MCF 10A (cell line): ENCODE measurements at regions not wholly inside any gene's neighbourhood (a gene's known extent, or its start where the extent isn't known, plus 50 kb on each side); places are given as distances from the start of the nearest gene placed in this dataset.
A peak's percentile ranks its signal among the peaks of the same experiment; 100 is the strongest.

Source experiments
- BruUV-seq: library from RNA; stranded (reverse); fragments of 400-500 nt; replicated peaks from 2 replicates; lab custom pipeline; 2021; lab: Mats Ljungman, UMichigan
- CTCF ChIA-PET: fragments of 300-600 bp; sonication (Branson Sonifier 250); formaldehyde crosslinking; extraction: SDS; loops from one replicate; lab custom pipeline; 2021; ENCODE audit warnings: antibody characterized with exemption, inconsistent platforms; lab: Yijun Ruan, JAX
- POLR2A ChIA-PET: fragments of 300-600, 350-650 bp; sonication (Branson Sonifier 250); formaldehyde crosslinking; extraction: SDS; loops from one replicate; lab custom pipeline; 2020; ENCODE audit warnings: antibody characterized with exemption, inconsistent platforms; lab: Yijun Ruan, JAX
- DNase-seq: peaks from one replicate; pipeline ENCODE4 v3.0.0-alpha.2; 2018; ENCODE audit not compliant: unreplicated experiment
- H3K27ac Mint-ChIP-seq: one replicate; pipeline ENCODE4 v1.8.0; 2022; ENCODE audit warnings: mild to moderate bottlenecking, low read depth, mixed read lengths; ENCODE audit not compliant: unreplicated experiment
- H3K27me3 Mint-ChIP-seq: one replicate; pipeline ENCODE4 v1.8.0; 2022; ENCODE audit warnings: mixed read lengths; ENCODE audit not compliant: insufficient read depth, unreplicated experiment
- H3K36me3 Mint-ChIP-seq: one replicate; pipeline ENCODE4 v1.8.0; 2022; ENCODE audit warnings: mild to moderate bottlenecking, moderate library complexity, mixed read lengths; ENCODE audit not compliant: insufficient read depth, unreplicated experiment
- H3K4me1 Mint-ChIP-seq: one replicate; pipeline ENCODE4 v1.8.0; 2022; ENCODE audit warnings: mixed read lengths; ENCODE audit not compliant: insufficient read depth, unreplicated experiment
- H3K4me3 Mint-ChIP-seq: one replicate; pipeline ENCODE4 v1.8.0; 2022; ENCODE audit warnings: mild to moderate bottlenecking, moderate library complexity, mixed read lengths; ENCODE audit not compliant: unreplicated experiment
- H3K9me3 Mint-ChIP-seq: one replicate; pipeline ENCODE4 v1.8.0; 2022; ENCODE audit warnings: mixed read lengths; ENCODE audit not compliant: unreplicated experiment
- CTCF ChIP-seq: fragments of 200-600 bp; IDR thresholded peaks from one replicate; pipeline ENCODE4 v1.8.0; 2022; ENCODE audit warnings: antibody characterized with exemption, mild to moderate bottlenecking; ENCODE audit not compliant: unreplicated experiment
- intact Hi-C: fragments of 100-400 bp; cut with micrococcal nuclease; formaldehyde crosslinking; loops from 2 replicates; pipeline ENCODE4 v1.14.1; 2022

- no peak for TF ChIP-seq CTCF
- no peaks in the 10 kb centered on the region for H3K9me3 Mint-ChIP-seq
- H3K27ac Mint-ChIP-seq = no peak overlapping the region
- H3K4me3 Mint-ChIP-seq = no peak overlapping the region
- H3K36me3 Mint-ChIP-seq = no peaks in the 10 kb centered on the region
- intact Hi-C loops = no loop called here
- ChIA-PET POLR2A (no interaction called here), CTCF (interaction anchor here (0.6 to 0.7 kb wide), 2 partner anchors 39 to 1392 kb away, joined by 3 read pairs; no protein-coding TSS in a partner anchor)
- BruUV-seq = no TSS peak
- DNase-seq = no peak
- no peaks in the 10 kb centered on the region for H3K27me3 Mint-ChIP-seq
- H3K4me1 Mint-ChIP-seq = peaks cover 6% of the 10 kb centered on the region
Observed at GRCh38 chr10:105742923-105743322, 1101.8 kb downstream of the SORCS3 start.

GRCh38 chr10:105742184-105742583 is 1101.1 kb downstream of the SORCS3 start:
- Mint-ChIP-seq H3K9me3 (no peaks in the 10 kb centered on the region), H3K27me3 (no peaks in the 10 kb centered on the region), H3K27ac (no peak overlapping the region), H3K36me3 (no peaks in the 10 kb centered on the region), H3K4me3 (no peak overlapping the region), H3K4me1 (peaks cover 6% of the 10 kb centered on the region)
- no peak for TF ChIP-seq CTCF
- ChIA-PET POLR2A (no interaction called here), CTCF (interaction anchor here (0.6 kb wide), 2 partner anchors 38 to 970 kb away, joined by 3 to 6 read pairs; no protein-coding TSS in a partner anchor)
- DNase-seq = peak; percentile 70
- no TSS peak for BruUV-seq
- intact Hi-C loops = no loop called here

GRCh38 chr10:105734479-105734878 is 1093.4 kb downstream of the SORCS3 start:
- Mint-ChIP-seq H3K4me3 (no peak overlapping the region), H3K4me1 (no peaks in the 10 kb centered on the region), H3K27ac (peak overlapping the region; percentile 46), H3K36me3 (no peaks in the 10 kb centered on the region), H3K9me3 (no peaks in the 10 kb centered on the region), H3K27me3 (no peaks in the 10 kb centered on the region)
- CTCF ChIA-PET = interaction anchor here (0.6 kb wide), 1 partner anchor 1363 kb away, joined by 5 read pairs; no protein-coding TSS in a partner anchor
- no peak for TF ChIP-seq CTCF
- BruUV-seq = no TSS peak
- intact Hi-C loops = no loop called here
- POLR2A ChIA-PET = interaction anchor here (0.7 kb wide), 1 partner anchor 611 kb away, joined by 3 read pairs; no protein-coding TSS in a partner anchor
- DNase-seq = no peak

- no peak for TF ChIP-seq CTCF
- CTCF ChIA-PET = interaction anchor here (0.5 to 0.7 kb wide), 3 partner anchors 266 to 1364 kb away, joined by 3 to 5 read pairs (median 3); no protein-coding TSS in a partner anchor
- POLR2A ChIA-PET = no interaction called here
- Mint-ChIP-seq H3K36me3 (no peaks in the 10 kb centered on the region), H3K4me1 (no peaks in the 10 kb centered on the region), H3K27ac (no peak overlapping the region), H3K4me3 (no peak overlapping the region), H3K9me3 (no peaks in the 10 kb centered on the region), H3K27me3 (no peaks in the 10 kb centered on the region)
- no peak for DNase-seq
- no TSS peak for BruUV-seq
- intact Hi-C loops = no loop called here
Observed at GRCh38 chr10:105733924-105734323, 1092.8 kb downstream of the SORCS3 start.
